HEK293T (cell line): ENCODE measurements at regions not wholly inside any gene's neighbourhood (a gene's known extent, or its start where the extent isn't known, plus 50 kb on each side); places are given as distances from the start of the nearest gene placed in this dataset.

Experiments
- ARNT ChIP-seq: fragments of 450-650 bp; IDR thresholded peaks from 2 replicates; pipeline ENCODE4 v1.6.1; 2017; ENCODE audit warnings: mild to moderate bottlenecking
- BHLHE40 ChIP-seq: fragments of 450-650 bp; IDR thresholded peaks from 2 replicates; pipeline ENCODE4 v1.6.1; 2016; ENCODE audit warnings: mild to moderate bottlenecking, moderate library complexity, borderline replicate concordance
- ELF4 ChIP-seq: fragments of 450-650 bp; IDR thresholded peaks from 2 replicates; pipeline ENCODE4 v1.6.1; 2017; ENCODE audit warnings: antibody characterized with exemption
- FOXA1 ChIP-seq: fragments of 450-650 bp; IDR thresholded peaks from 2 replicates; pipeline ENCODE4 v1.6.1; 2016; ENCODE audit warnings: mild to moderate bottlenecking
- FOXK2 ChIP-seq: fragments of 450-650 bp; IDR thresholded peaks from 2 replicates; pipeline ENCODE4 v1.6.1; 2016; ENCODE audit warnings: mild to moderate bottlenecking
- FOXM1 ChIP-seq: fragments of 450-650 bp; IDR thresholded peaks from 2 replicates; pipeline ENCODE4 v1.6.1; 2017; ENCODE audit warnings: mild to moderate bottlenecking, borderline replicate concordance
- HDGF ChIP-seq: fragments of 450-650 bp; IDR thresholded peaks from 2 replicates; pipeline ENCODE4 v1.6.1; 2017; ENCODE audit warnings: antibody characterized with exemption, borderline replicate concordance
- L3MBTL2 ChIP-seq: fragments of 450-650 bp; conservative IDR thresholded peaks from 2 replicates; pipeline ENCODE4 v1.6.1; 2016; ENCODE audit warnings: mild to moderate bottlenecking
- NFRKB ChIP-seq: fragments of 450-650 bp; IDR thresholded peaks from 2 replicates; pipeline ENCODE4 v1.6.1; 2016; ENCODE audit warnings: mild to moderate bottlenecking, moderate library complexity
- SP1 ChIP-seq: fragments of 450-650 bp; IDR thresholded peaks from 2 replicates; pipeline ENCODE4 v1.6.1; 2017
- SUZ12 ChIP-seq: fragments of 450-650 bp; IDR thresholded peaks from 2 replicates; pipeline ENCODE4 v1.6.1; 2016; ENCODE audit warnings: mild to moderate bottlenecking
- TARDBP ChIP-seq: fragments of 450-650 bp; IDR thresholded peaks from 2 replicates; pipeline ENCODE4 v1.6.1; 2016
- ZNF384 ChIP-seq: fragments of 450-650 bp; IDR thresholded peaks from 2 replicates; pipeline ENCODE4 v1.6.1; 2016
- TF ChIP-seq, protein P1 (sequence below): fragments of 450-650 bp; IDR thresholded peaks from 2 replicates; pipeline ENCODE4 v1.6.1; 2016

DNA sequence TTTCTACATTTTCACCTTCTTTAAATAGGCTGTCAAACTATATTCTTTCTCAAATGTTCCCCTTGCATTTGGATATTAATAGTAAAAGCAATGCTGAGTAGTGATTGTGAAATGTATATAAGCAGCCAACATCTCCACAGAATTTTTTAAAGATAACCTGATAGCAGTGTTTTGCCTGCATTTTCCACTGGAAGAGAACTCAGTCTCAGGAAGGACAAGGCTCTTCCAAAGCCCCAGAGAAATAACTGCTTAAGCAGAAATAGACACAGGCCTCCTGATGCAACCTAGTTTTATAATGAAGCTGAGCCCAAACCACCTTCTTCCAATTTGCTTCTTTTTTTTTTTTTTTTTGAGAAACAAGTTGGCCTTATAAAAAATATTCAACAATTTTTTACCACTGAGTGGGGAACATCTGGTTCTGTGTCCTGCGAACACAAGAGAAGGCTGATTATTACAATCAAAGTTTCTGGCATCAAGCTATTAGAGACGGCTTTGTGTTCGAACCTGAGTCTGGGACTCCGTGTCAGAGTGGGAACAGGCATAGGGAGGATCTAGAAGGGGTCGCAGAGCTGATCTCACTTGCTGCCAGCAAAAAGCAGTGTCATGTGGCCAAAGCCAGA is 332.5 kb upstream of the TBL1XR1 start:
- TF ChIP-seq BHLHE40, result no peak
- no peak for TF ChIP-seq L3MBTL2
- no peak for TF ChIP-seq FOXM1
- TF ChIP-seq ZNF384, result no peak
- no peak for TF ChIP-seq TARDBP
- TF ChIP-seq, protein P1, sequence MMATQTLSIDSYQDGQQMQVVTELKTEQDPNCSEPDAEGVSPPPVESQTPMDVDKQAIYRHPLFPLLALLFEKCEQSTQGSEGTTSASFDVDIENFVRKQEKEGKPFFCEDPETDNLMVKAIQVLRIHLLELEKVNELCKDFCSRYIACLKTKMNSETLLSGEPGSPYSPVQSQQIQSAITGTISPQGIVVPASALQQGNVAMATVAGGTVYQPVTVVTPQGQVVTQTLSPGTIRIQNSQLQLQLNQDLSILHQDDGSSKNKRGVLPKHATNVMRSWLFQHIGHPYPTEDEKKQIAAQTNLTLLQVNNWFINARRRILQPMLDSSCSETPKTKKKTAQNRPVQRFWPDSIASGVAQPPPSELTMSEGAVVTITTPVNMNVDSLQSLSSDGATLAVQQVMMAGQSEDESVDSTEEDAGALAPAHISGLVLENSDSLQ, result no peak
- no peak for TF ChIP-seq ELF4
- TF ChIP-seq FOXA1, result no peak
- TF ChIP-seq FOXK2, result no peak
- TF ChIP-seq NFRKB, result no peak
- TF ChIP-seq SUZ12, result no peak
- no peak for TF ChIP-seq ARNT
- TF ChIP-seq HDGF, result no peak
- no peak for TF ChIP-seq SP1
